ENCODE measurements at regions not wholly inside any gene's neighbourhood (a gene's known extent, or its start where the extent isn't known, plus 50 kb on each side); places are given as distances from the start of the nearest gene placed in this dataset.
"Not testable (repeated sequence)": the region's sequence is repeated elsewhere in the genome, so short reads cannot be mapped to it uniquely, and the experiment has no call there.

DNA sequence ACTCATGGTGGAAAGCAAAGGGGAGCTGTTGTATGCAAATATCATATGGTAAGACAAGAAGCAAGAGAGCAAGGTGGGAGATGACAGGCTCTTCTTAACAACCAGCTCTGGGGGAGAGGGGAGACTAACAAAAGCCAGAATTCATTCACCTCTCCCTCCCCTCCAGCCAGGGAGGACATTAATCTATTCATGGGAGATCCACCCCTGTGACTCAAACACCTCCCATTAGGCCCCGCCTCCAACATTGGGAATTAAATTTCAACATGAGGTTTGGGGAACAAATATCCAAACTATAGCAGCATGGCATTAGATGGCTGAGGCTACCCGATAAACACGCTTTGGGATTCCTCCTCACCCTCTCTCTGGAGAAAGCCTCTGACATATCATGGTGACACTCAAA is 210.6 kb downstream of the RHOU start:
- DNase-seq, result no peak

DNA sequence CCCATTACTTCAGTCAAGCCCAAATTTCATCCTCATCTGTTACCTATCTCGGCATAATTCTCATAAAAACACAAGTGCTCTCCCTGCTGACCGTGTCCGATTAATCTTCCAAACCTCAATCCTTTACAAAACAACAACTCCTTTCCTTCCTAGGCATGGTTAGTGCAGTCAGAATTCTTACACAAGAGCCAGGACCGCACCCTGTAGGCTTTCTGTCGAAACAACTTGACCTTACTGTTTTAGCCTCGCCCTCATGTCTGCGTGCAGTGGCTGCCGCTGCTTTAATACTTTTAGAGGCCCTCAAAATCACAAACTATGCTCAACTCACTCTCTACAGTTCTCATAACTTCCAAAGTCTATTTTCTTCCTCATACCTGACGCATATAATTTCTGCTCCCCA is 214.3 kb downstream of the RHOU start:
- DNase-seq, result not testable (repeated sequence)

DNA sequence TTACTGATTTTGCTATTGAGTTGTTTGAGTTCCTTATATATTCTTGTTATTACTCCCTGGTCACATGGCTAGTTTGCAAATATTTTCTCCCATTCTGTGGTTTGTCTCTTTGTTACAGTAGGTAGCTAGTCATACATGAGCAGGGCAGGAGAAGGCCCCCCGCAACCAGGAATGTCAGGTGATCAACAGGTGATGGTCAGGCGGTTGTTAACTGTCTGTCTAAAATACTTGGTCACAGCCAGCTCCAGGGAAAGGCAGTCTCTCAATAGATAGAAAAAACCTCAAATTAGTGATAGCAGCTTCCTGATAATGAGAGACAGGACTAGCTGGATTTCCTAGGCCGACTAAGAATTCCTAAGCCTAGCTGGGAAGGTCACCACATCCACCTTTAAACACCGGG is 217.9 kb downstream of the RHOU start:
- no peak for DNase-seq

DNA sequence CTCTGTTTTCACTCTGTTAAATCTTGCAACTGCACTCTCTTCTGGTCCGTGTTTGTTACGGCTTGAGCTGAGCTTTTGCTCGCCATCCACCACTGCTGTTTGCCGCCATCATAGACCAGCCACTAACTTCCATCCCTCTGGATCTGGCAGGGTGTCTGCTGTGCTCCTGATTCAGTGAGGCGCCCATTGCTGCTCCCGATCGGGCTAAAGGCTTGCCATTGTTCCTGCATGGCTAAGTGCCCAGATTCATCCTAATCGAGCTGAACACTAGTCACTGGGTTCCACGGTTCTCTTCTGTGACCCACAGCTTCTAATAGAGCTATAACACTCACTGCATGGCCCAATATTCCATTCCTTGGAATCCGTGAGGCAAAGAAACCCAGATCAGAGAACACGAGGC is 218.5 kb downstream of the RHOU start:
- DNase-seq, result not testable (repeated sequence)

DNA sequence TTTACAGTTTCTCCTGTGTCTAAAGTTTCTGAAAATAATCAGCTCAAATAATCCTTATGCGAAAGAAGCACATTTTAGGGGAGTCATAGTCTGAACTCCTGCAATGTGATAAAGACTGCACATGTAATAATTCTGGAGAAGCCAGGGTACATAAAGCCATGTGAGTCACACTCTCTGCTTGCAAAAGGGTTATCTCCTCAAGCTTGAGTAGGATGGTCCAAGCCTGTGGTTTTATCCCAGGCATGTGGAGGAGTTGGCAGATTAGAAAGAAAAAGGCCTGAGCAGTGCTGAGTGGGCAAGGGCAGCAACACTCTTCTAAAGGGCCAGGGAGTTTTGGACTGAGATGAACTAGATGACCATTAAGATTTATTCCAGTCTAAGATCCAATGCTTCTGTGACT is 220.4 kb downstream of the RHOU start:
- DNase-seq, result no peak

DNA sequence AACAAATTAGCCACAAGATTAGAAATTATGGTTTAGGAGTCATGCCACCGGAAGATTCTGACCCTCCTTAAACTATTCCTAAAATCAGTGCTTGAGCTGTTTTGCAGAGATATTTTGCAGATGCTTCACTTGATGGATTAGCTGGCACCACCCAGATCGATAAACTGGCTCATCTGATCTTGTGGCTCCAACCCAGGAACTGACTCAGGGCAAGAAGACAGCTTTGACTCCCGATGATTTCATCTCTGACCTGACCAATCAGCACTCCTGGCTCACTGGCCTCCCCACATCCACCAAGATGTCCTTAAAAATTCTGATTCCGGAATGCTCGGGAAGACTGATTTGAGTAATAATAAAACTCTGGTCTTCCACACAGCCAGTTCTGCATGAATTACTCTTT is 221.6 kb downstream of the RHOU start:
- no peak for DNase-seq

DNA sequence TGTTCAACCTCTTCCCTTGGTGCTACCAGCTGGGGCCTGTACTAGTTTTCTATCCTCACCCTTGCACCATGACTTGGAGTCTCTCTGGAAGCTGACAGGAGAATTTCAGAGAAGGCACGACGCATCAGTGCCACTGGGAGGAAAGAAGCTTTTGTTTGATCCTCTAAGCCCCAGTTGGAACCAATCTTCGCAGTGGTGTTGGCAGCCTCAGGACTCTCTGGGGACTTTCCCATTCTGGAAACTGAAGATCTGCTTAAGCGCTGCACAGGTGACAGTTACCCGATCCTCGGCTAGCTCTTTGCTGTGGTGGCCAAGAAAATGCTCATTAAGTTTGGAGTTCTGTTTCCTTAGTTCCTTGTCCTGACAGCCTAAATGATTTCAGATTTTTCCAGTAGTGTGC is 222.3 kb downstream of the RHOU start:
- DNase-seq, result no peak

DNA sequence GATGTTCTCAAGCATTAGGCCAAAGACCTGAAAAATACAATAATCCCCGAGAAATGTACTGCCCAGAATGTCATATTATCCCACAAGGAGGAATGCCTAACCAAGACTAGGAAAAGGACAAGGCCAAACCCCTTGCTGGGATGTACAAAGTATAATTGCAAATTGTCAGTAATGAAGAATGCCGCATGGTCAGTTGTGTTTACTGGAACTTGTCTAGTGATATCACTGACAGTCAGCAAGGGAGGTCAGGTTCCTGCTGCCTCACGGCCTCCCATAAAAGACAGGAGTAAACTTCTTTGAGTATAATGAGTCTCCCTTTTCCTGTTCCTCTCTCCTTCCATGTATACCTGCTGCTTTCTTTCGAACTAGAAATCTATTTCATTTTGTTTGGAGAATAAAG is 222.8 kb downstream of the RHOU start:
- DNase-seq, result no peak

DNA sequence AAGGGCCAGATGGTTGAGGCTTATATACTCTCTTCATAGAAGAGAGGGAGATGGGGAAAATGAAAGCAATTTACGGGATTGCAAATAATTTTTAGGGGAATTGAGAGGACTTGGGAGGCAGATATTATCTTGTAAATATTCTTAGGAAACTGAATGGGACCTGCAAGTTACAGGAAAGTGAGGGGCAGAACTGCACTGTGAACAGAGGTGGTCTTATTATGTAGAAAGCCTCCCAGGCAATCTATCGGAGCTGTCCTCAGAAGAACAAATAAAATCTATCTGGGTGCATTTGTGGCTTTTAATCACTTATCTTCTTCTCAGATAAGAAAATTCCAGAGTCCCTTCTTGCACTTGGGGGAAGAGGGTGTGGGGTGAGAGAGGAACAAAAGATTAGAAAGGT is 223.5 kb downstream of the RHOU start:
- no peak for DNase-seq

DNA sequence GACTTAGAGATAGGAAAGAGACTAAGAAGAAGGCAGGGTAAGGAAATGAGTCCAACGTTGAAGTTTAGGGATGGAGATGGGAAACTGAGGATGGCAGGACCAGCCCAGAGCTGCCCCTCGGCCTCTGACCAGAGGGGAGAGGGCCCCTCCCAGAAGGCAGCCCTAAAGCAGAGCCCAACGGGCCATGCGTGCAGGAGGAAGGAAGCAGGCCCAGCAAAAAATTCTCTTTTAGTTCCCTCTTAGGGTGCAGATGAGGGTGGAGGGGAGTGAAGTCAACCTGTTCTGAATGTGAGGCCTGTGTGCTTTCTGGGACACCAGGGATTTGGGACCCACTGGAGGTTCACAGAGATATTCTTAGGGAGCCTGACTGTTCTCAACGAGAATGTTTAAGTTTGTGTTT is 225.4 kb downstream of the RHOU start:
- DNase-seq, result no peak

DNA sequence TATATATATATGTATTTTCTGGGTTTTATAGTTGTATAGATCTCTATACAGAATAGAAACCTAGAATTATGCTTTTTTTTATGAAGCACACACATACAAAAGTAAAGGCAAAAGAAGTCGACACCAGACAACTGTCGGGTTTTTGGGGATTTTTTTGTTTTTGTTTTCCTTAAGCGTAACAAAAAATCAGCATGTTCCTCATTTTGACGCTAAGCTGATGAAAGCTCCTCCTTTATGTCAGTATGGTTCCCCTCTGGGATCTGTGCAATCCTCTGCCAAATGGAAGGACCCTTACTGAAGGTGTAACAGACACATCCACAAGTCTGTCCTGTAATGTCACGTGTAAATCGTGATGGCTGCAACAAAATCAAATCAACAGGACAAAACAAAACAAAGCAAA is 226.2 kb downstream of the RHOU start:
- no peak for DNase-seq

DNA sequence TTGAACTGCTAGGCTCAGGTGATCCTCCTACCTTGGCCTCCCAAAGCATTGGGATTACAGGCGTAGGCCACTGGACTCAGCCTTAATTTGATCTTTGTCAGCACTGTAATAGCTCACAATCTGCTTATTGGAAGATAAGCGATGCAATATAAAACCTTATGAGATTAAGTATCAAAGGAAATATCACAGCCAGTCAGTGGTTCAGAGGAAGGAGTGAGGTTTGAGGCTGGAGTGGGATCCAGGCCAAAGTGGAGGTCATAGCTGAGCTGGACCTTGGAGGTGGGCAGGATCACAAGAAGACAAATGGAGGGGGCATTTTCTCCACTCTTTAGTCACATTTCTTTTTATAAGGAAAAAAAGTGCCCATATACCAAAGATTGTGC is 228.5 kb downstream of the RHOU start:
- DNase-seq, result no peak

DNA sequence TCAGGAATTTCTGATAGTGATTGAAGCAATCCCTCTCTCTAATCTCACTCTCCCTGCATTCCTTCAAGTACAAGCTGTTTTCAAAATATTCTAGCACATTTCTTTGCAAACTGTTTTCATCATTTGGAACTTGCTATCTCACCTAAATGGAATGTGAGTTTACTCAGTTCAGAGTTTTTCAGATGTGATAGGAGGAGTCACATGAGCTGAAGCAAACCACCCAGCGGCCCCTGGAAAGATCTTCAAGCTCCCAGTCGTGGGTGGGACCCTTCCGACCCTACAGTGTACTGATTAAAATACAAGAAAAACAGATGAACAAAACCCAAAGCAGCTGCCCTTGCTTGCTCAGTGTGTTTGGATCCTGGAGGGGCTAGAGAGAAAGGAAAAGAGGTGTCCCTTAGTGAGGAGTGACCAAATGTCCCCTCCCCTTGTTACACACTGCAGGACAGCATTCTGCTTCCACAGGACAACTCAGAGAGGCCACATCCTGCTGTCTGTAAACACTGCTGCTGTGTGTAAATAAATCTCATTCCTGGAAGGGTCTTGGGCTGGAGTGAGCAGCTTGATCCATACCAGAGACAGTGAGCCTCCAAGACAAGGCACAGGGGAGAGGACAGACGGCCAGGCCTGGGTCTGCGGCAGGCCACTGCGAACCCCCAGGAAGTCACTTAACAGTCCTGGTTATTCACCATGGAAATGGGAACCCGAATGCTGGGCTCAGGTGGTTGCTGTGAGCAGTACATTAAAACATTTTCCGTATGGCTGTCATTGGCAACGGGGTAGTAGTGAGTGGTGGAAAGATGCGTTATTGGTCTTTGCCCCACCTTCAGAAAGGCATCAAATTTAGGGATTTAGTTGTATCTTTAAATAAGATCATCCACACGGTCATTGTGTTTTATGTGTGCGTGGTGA is 229.2 kb downstream of the RHOU start:
- DNase-seq, result no peak

DNA sequence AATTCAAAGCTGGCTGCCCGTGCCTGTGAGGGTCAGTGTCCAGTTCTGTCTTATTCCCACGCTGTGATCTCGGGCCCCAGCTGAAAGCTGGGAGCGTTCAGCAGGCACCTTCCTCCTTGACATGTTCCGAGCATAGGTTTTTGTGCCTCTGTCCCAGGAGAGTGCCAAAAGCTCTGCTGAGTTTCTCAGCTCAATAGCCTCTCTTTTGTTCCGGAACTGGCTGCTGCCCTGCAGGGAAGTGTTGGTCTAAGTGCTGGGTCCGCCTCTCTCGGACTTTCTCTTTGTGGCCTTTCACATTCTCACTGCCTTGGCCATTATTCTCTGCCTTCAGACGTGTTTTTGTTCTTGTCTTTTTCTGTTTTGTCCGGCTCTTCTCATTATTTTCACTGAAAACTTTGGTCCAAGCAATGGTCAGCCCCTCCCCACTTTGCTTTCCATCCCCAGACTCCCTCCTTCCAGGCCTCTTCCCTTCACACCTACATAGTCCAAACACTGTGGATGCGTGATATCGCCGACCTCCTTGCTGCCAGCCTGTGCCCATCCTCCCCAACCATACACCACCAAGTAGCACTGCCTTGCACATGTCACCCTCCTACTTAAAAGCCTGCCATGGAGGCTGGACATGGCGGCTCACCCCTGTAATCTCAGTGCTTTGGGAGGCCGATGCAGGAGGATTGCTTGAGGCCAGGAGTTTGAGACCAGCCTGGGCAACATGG is 233.8 kb downstream of the RHOU start:
- no peak for DNase-seq

DNA sequence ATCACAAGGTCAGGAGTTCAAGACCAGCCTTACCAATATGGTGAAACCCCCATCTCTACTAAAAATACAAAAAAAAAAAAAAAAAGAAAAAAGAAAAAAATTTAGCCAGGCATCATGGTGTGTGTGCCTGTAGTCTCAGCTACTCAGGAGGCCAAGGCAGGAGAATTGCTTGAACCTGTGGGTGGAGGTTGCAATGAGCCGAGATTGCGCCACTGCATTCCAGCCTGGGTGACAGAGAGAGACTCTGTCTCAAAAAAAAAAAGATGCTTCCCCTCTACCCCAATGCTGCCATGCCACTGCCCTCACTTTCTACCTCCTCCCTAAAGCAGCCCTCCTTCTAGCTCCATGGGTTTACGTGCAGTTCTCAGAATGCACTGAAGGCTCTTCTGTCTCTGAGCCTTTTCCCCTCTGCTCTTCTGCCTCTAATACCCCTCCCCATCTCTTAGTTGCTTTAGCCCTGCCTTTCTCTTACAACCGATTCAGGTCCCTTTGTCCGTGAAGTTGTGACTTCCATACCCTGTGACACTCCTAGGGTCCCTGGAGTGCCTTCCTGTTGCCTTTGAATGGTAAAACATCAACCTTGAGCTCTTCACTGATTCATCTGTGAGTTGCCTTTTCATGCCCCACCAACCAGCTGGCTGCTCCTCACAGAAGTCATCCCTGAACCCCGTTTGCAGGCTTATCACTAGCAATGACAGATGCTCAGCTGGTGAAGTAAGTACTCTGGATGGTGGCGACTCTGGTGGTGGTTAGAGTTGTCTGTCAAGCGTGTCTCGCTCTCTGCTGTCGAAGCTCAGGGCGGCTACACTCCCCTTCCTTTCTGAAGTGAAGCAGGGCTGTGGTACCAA is 234.9 kb downstream of the RHOU start:
- no peak for DNase-seq

DNA sequence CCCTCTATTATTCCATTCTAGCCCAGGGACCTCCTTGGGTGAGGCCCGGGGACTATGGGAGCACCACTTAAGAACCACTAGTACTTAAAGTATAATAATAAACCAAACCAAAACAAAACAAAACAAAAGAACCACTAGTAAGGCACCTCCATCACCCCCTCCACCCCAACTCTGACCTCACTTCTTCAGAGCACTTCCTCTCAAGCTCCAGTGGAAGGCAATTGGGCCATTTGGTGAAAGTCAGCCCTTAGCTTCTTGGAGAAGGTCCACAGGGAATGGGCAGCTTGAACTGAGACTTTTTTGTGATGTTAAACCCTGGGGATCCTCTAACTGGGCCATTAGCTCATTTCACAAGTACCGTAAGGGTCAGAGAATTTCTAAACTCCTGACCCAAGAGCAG is 237.3 kb downstream of the RHOU start:
- DNase-seq, result no peak

DNA sequence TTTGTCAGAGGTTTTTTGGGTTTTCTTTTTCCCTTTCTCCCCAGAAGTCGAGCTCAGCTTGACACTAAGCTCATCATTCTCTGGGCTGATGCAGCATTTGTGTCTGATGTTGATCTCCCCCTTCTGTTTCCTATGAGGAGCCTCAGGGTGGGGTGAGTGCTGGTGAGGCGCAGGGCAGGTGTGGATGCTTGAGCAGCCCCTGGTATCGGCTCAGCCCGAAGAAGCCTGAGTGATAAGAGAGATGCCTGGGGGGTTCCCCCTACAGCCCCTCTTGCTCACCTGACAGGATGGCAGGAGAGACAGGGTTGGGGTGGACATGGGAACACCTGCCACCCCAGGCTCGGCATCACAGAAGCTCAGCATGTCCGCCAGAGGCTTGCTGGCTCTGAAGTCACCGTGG is 239.0 kb downstream of the RHOU start:
- DNase-seq, result no peak

DNA sequence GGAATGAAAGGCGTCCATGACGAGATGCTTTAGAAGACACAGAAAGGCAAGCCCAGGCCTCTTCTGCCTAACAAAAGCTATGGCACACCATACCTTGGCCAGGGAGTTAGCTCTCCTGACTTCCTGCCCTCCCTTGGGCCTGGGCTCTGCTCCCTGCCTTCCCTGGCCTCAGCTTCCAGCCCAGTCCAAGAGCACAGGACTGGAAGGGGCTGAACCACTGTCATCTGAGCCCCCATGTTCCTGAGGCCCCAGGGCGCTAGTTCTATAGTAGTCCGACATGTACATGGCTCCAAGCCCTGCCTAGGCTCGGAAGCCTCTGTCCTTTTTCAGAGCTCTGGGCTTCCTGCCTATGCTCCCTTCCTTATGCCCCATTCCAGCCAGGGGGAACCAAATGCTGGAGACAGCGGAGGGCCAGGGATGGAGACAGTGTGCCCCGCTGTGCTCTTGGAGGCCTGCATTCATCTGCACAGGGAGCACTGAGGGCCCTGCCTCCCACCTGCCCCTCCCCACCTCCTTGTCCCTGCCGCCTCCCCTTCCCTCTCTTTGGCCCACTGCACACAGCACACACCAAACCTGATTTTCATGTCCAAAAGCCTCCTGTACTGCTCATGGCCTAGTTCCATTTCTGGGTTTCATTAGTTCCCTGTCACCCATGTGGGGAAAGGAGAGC is 240.1 kb downstream of the RHOU start:
- no peak for DNase-seq

DNA sequence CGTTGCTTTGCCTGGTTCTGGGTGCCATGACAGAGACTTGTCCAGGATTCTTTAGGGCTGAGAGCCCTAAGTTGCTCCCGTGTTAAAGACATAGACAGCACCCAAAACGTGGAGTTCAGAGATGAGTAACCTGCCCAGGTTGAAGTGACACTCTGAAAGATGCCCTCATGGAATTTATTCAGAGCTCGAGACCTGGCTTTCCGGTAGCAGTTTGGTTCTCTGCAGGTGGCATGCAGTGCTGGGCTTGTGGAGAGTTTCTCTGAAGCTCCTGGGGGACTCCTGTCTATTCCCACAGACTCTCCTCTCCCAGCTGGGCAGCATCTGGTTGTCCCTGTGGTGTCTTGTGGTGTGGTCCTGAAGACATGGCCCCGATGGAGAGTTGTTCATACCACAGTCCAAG is 241.0 kb downstream of the RHOU start:
- no peak for DNase-seq

DNA sequence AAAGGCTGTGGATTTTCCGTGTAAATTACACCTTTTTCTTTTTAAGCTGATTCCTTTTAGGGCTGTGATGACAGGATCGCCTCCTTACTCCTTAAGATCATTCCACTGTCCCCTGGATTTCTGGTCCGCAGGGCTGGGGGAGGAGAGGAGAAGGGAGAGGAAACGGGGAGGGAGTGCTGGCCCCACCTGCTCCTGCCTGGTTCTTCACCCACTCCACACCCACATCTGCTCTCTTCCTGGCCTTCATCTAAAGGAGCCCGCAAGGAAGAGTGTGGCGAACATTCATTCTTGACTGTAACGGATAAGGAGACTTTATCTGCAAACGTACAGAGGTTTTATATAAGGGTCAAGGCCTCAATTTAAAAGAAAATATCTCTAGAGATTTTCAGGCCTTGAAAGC is 242.0 kb downstream of the RHOU start:
- no peak for DNase-seq

DNA sequence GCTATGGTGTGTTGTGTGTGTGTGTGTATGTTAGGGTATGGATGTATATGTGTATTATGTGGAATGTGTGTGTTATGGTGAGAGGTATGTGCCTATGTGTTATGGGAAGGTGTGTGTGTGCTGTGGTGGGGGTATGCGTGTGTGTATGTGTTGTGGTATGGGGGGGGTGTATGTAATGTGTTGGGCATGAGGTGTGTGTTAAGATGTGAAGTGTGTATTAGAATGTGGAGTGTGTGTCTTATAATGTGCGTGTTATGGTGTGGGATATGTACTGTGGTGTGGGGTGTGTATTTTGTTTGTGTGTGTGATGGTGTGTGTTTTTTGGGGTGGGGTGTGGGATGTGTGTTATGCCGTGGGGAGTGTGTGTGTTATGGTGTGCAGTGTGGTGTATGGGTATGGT is 242.5 kb downstream of the RHOU start:
- DNase-seq, result no peak

DNA sequence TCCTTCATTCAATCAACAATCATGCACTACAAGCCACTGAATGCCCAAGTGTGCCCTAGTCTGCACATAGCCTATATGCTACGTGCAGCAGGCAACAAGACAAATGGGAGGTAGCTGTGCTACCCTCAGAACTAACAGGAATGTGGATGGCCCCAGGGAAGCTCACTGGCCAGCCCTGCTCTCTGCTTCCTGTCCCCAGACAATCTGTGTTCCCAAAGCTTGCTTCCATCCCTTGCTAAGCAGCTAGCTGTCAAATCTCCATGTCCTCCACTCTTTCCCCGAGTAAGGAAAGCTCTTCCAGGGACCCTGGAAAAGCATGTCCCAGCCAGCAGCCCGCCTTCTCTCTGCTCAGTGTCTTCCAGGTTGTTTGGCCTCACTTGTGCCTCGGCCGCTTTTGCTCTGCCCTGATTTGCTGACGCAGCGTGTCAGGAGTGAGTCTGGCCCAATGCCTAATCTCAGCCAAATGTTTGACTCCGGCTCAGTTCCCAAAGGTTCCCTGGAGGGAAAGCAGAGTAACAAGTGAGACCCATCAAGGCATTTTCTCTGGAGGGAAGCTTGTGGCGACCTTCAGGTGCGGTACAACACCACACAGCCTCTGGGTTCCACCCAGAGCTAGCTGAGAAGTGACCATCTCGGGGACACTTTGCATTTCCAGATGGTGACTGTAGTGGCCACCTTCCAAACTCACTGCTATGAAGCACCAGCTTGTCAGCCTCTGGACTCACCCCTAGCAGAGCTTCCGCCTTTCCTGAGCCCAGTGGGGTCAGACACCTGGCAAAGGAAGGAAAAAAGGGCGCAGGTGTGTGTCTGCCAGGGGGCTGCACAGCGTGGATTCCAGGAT is 243.4 kb downstream of the RHOU start:
- DNase-seq, result no peak

Measured in CD4-positive, alpha-beta T cell treated with Interleukin-10 for 1 hour (primary cell).